ENCODE measurements at regions not wholly inside any gene's neighbourhood (a gene's known extent, or its start where the extent isn't known, plus 50 kb on each side); places are given as distances from the start of the nearest gene placed in this dataset.

GRCh38 chr20:19901226-19901625 is 115.9 kb upstream of the NAA20 start:
- 69 to 74% (median 72%) methylated on average over 9 of the region's 9 CpGs for WGBS, 4 donors
- no peak for TF ChIP-seq POLR2A (IDR thresholded peaks at IDR 0.05)
- TF ChIP-seq, protein P1, sequence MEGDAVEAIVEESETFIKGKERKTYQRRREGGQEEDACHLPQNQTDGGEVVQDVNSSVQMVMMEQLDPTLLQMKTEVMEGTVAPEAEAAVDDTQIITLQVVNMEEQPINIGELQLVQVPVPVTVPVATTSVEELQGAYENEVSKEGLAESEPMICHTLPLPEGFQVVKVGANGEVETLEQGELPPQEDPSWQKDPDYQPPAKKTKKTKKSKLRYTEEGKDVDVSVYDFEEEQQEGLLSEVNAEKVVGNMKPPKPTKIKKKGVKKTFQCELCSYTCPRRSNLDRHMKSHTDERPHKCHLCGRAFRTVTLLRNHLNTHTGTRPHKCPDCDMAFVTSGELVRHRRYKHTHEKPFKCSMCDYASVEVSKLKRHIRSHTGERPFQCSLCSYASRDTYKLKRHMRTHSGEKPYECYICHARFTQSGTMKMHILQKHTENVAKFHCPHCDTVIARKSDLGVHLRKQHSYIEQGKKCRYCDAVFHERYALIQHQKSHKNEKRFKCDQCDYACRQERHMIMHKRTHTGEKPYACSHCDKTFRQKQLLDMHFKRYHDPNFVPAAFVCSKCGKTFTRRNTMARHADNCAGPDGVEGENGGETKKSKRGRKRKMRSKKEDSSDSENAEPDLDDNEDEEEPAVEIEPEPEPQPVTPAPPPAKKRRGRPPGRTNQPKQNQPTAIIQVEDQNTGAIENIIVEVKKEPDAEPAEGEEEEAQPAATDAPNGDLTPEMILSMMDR (IDR thresholded peaks at IDR 0.05), result no peak
- DNase-seq (no peak), ATAC-seq (peak in 2 of 4 donors; percentile 34 to 40)
- Histone ChIP-seq H3K9me3 (peaks cover 0 to 14% (median 3%) of the 10 kb centered on the region in 12 donors), H3K4me1 (peaks cover 0 to 53% (median 28%) of the 10 kb centered on the region in 12 donors), H3K4me3 (no peak overlapping the region), H3K27ac (peak overlapping the region in 3 of 12 donors; percentile 0 to 28 (median 2)), H3K27me3 (no peaks in the 10 kb centered on the region), H3K36me3 (peaks cover 0 to 49% (median 21%) of the 10 kb centered on the region in 9 donors)
- intact Hi-C loops (cut with DNase I), result loop anchor here in 2 of 10 donors (5.0 to 10.0 kb wide), 2 partner anchors 91 to 94 kb away; no protein-coding TSS in a partner anchor

GRCh38 chr20:19903168-19903811 is 113.9 kb upstream of the NAA20 start:
- intact Hi-C loops (cut with DNase I), result loop anchor here in 2 of 10 donors (5.0 to 10.0 kb wide), 2 partner anchors 89 to 92 kb away; no protein-coding TSS in a partner anchor
- 46 to 51% (median 48%) methylated on average over 10 of the region's 10 CpGs for WGBS, 4 donors
- H3K36me3 ChIP-seq, result peaks cover 0 to 30% (median 9%) of the 10 kb centered on the region in 9 donors
- DNase-seq (peak in 3 of 5 donors; percentile 38 to 54 (median 43)), ATAC-seq (peak in 3 of 4 donors; percentile 26 to 57 (median 32))
- peaks cover 0 to 14% (median 3%) of the 10 kb centered on the region in 12 donors for H3K9me3 ChIP-seq
- H3K4me1 ChIP-seq, result peaks cover 0 to 57% (median 41%) of the 10 kb centered on the region in 12 donors
- TF ChIP-seq, protein P1 (IDR thresholded peaks at IDR 0.05), result peak in 7 of 12 donors; percentile 14 to 48 (median 29)
- TF ChIP-seq POLR2A (IDR thresholded peaks at IDR 0.05), result no peak
- peak overlapping the region in 5 of 12 donors; percentile 7 to 76 (median 35) for H3K27ac ChIP-seq
- no peaks in the 10 kb centered on the region for H3K27me3 ChIP-seq
- no peak overlapping the region for H3K4me3 ChIP-seq

- WGBS, 4 donors, result 59 to 64% (median 62%) methylated on average over 3 of the region's 3 CpGs
- H3K27me3 ChIP-seq, result no peaks in the 10 kb centered on the region
- no peaks in the 10 kb centered on the region for H3K9me3 ChIP-seq
- H3K36me3 ChIP-seq, result peaks cover 0 to 9% (median 0%) of the 10 kb centered on the region in 9 donors
- H3K4me3 ChIP-seq, result no peak overlapping the region
- peaks cover 0 to 73% (median 56%) of the 10 kb centered on the region in 12 donors for H3K4me1 ChIP-seq
- TF ChIP-seq POLR2A (IDR thresholded peaks at IDR 0.05), result no peak
- TF ChIP-seq, protein P1 (IDR thresholded peaks at IDR 0.05), result no peak
- ATAC-seq (peak in 3 of 4 donors; percentile 33 to 54 (median 45)), DNase-seq (peak in 4 of 5 donors; percentile 40 to 82 (median 73))
- intact Hi-C loops (cut with DNase I), result loop anchor here in 3 of 10 donors (5.0 to 10.0 kb wide), 4 partner anchors 70 to 90 kb away; no protein-coding TSS in a partner anchor
- peak overlapping the region in 9 of 12 donors; percentile 7 to 67 (median 32) for H3K27ac ChIP-seq
Measured at GRCh38 chr20:19907326-19908056, 109.7 kb upstream of the NAA20 start.

Measured in heart left ventricle (tissue), 16 donors.